Testis (tissue), 2 donors: ENCODE measurements at regions not wholly inside any gene's neighbourhood (a gene's known extent, or its start where the extent isn't known, plus 50 kb on each side); places are given as distances from the start of the nearest gene placed in this dataset.

Experiments used
- POLR2A ChIP-seq: fragments of 450-650 bp; IDR thresholded peaks from one replicate; pipeline ENCODE4 v1.6.1; 2017; ENCODE audit warnings: antibody characterized with exemption, mild to moderate bottlenecking, moderate library complexity
- TF ChIP-seq, protein P1 (sequence below), 3 experiments: fragments of 450-650 bp in 2 of 3; fragments of 200-600 bp in 1 of 3; sonication (generic) in 1 of 3; IDR thresholded peaks; one replicate each; pipeline ENCODE4 v1.5.1; 2016 to 2019; ENCODE audit warnings: antibody characterized with exemption in 3 of 3, mild to moderate bottlenecking in 2 of 3, moderate library complexity in 1 of 3

DNA sequence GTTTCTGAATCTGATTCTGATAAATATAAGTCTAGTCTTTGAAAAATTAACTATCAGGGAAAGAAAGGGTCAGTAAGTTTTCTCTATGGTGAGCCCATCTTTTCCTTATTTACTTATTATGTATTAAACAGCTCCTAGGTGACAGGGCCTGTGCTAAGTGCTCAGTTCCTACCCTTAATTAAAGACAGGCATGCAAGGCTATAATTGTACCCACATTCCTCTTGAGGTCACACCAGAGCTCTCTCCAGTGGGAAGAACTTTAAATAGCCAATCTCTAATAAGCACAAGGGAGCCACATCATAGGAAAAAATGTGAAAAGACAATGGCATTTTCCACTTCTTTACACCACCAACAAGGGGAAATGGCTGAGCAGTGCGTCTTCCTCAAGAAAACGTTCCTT lies 421.8 kb upstream of the SLC35B3 start:
- TF ChIP-seq, protein P1, sequence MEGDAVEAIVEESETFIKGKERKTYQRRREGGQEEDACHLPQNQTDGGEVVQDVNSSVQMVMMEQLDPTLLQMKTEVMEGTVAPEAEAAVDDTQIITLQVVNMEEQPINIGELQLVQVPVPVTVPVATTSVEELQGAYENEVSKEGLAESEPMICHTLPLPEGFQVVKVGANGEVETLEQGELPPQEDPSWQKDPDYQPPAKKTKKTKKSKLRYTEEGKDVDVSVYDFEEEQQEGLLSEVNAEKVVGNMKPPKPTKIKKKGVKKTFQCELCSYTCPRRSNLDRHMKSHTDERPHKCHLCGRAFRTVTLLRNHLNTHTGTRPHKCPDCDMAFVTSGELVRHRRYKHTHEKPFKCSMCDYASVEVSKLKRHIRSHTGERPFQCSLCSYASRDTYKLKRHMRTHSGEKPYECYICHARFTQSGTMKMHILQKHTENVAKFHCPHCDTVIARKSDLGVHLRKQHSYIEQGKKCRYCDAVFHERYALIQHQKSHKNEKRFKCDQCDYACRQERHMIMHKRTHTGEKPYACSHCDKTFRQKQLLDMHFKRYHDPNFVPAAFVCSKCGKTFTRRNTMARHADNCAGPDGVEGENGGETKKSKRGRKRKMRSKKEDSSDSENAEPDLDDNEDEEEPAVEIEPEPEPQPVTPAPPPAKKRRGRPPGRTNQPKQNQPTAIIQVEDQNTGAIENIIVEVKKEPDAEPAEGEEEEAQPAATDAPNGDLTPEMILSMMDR (IDR thresholded peaks at IDR 0.05) = no peak
- no peak for TF ChIP-seq POLR2A
